ENCODE measurements at regions not wholly inside any gene's neighbourhood (a gene's known extent, or its start where the extent isn't known, plus 50 kb on each side); places are given as distances from the start of the nearest gene placed in this dataset.
A peak's percentile ranks its signal among the peaks of the same experiment; 100 is the strongest.
"Not testable (repeated sequence)": the region's sequence is repeated elsewhere in the genome, so short reads cannot be mapped to it uniquely, and the experiment has no call there.

DNA sequence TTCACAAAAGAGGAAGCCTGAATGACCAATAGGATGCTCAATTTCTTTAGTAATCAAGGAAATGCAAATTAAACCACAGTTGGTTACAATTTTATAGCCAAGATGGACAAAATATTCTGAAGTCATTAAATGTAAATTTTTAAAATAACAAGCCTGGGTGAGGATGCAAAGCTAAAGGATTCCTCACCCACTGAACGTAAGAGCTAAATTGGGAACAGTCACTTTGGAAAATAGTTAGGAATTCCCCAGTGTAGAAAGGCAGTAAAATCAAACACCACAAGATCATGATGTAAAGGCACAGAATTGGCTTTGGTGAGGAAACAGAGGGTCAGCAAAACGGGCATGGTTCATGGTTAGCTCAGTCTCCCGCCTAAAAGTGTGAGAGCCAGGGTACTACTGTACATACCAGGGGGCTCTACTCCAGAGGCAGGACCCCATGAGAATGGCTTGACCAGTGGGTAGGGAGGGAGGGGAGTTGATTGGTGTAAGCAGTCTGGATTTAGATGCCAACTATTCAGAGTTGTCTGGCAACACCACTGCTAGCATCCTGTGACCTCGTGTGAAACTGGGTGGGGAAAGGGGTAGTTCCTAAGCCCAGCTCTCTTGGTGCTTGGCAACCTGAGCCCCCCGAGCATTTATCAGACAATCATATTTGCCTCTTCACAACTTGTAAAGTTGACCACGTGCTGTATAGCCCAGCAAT lies 213.4 kb upstream of the EGLN3 start:
- intact Hi-C loops (cut with micrococcal nuclease): no loop called here
- no peaks in the 10 kb centered on the region for H3K9me3 Mint-ChIP-seq
- H3K36me3 Mint-ChIP-seq: no peaks in the 10 kb centered on the region
- no peak for ATAC-seq
- no peak overlapping the region for H3K4me3 ChIP-seq (ENCODE audit: low read length)
- peaks cover 0 to 17% (median 6%) of the 10 kb centered on the region in 7 donors for H3K4me1 Mint-ChIP-seq
- no peaks in the 10 kb centered on the region for H3K36me3 ChIP-seq (ENCODE audit: control insufficient read depth in 2 of 3, insufficient read depth in 3 of 3, low read length in 3 of 3)
- CTCF ChIA-PET: no interaction called here
- POLR2A ChIA-PET: no interaction called here
- H3K4me1 ChIP-seq (ENCODE audit: control insufficient read depth in 2 of 2, insufficient read depth in 2 of 2, low read length in 2 of 2): no peaks in the 10 kb centered on the region
- no peak overlapping the region for H3K27ac ChIP-seq (ENCODE audit: low read depth, low read length)
- H3K9me3 ChIP-seq (ENCODE audit: control insufficient read depth in 2 of 3, low read length in 3 of 3): no peaks in the 10 kb centered on the region
- H3K27me3 Mint-ChIP-seq: peaks cover 0 to 26% (median 5%) of the 10 kb centered on the region in 5 donors
- H3K4me3 Mint-ChIP-seq: no peak overlapping the region
- H3K27ac Mint-ChIP-seq: no peak overlapping the region
- DNase-seq: no peak
- H3K27me3 ChIP-seq (ENCODE audit: control insufficient read depth in 2 of 2, insufficient read depth in 2 of 2, low read length in 2 of 2): peaks cover 0 to 5% of the 10 kb centered on the region in 2 donors

DNA sequence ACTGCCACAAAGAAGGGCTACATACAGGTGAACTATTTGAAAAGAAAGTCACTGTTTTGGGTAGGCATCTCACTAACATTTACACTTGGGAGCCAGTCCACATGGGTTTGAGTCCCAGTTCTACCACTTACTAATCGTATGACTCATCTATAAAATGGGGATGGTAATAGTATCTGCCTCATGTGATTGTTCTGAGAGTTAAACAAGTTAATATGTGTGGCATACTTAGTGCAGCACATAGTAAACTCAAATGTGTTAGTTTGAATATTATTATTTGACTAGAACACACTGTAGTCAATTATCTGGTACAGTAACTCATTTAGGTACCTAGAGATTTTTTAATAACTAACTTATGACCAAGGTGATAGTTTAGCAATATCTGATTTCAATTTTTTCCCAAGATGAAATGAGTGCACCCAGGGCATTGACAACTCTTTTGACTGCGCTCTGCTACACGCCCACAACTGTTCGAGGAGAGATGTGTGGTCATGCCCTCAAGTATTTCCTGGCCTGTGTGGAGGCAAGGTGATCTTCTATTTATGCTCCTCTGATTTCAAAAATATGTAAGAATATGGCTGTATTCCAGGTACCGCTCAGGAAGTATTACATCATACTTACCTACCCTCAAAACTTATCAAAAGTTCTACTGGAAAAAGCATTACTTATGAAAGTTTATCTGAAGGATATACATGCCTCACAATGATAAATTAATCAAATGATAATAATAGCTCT lies 210.6 kb upstream of the EGLN3 start:
- H3K27me3 ChIP-seq (ENCODE audit: control insufficient read depth in 2 of 2, insufficient read depth in 2 of 2, low read length in 2 of 2): peaks cover 0 to 5% of the 10 kb centered on the region in 2 donors
- Mint-ChIP-seq H3K36me3 (no peaks in the 10 kb centered on the region), H3K27me3 (peaks cover 0 to 22% (median 5%) of the 10 kb centered on the region in 5 donors), H3K4me3 (no peak overlapping the region), H3K9me3 (peaks cover 0 to 3% (median 0%) of the 10 kb centered on the region in 11 donors), H3K27ac (peak overlapping the region in 1 of 9 donors; percentile 31), H3K4me1 (peaks cover 0 to 17% (median 6%) of the 10 kb centered on the region in 7 donors)
- ChIA-PET CTCF (no interaction called here), POLR2A (no interaction called here)
- no peak overlapping the region for H3K27ac ChIP-seq (ENCODE audit: low read depth, low read length)
- H3K9me3 ChIP-seq (ENCODE audit: control insufficient read depth in 2 of 3, low read length in 3 of 3): no peaks in the 10 kb centered on the region
- H3K36me3 ChIP-seq (ENCODE audit: control insufficient read depth in 2 of 3, insufficient read depth in 3 of 3, low read length in 3 of 3): no peaks in the 10 kb centered on the region
- DNase-seq (no peak), ATAC-seq (no peak)
- no peaks in the 10 kb centered on the region for H3K4me1 ChIP-seq (ENCODE audit: control insufficient read depth in 2 of 2, insufficient read depth in 2 of 2, low read length in 2 of 2)
- intact Hi-C loops (cut with micrococcal nuclease): no loop called here
- H3K4me3 ChIP-seq (ENCODE audit: low read length): no peak overlapping the region

DNA sequence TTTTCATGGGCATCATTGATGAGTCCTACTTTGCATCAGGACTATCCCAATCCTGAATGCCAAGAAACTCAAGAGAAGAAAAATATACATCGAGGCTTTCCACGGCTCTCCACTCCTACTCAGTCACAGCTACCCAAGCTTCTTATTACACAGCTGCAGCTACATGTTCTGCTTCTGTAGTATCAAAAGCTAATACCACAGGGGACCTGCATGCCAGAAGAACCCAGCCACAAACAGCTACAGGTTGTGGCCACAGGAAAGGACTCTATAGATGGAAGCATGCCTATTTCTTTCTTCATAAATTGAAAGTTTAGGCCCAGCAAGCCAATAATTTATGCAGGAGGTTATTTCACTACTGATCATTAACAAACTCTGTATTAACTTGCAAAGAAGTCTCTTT lies 209.7 kb upstream of the EGLN3 start:
- Mint-ChIP-seq H3K36me3 (no peaks in the 10 kb centered on the region), H3K4me1 (peaks cover 0 to 10% (median 4%) of the 10 kb centered on the region in 7 donors), H3K27ac (no peak overlapping the region), H3K4me3 (no peak overlapping the region), H3K27me3 (peaks cover 0 to 14% (median 0%) of the 10 kb centered on the region in 5 donors), H3K9me3 (peaks cover 0 to 3% (median 0%) of the 10 kb centered on the region in 11 donors)
- ChIA-PET POLR2A (no interaction called here), CTCF (no interaction called here)
- Histone ChIP-seq H3K36me3 (ENCODE audit: control insufficient read depth in 2 of 3, insufficient read depth in 3 of 3, low read length in 3 of 3) (no peaks in the 10 kb centered on the region), H3K27ac (ENCODE audit: low read depth, low read length) (no peak overlapping the region), H3K27me3 (ENCODE audit: control insufficient read depth in 2 of 2, insufficient read depth in 2 of 2, low read length in 2 of 2) (peaks cover 0 to 5% of the 10 kb centered on the region in 2 donors), H3K4me1 (ENCODE audit: control insufficient read depth in 2 of 2, insufficient read depth in 2 of 2, low read length in 2 of 2) (no peaks in the 10 kb centered on the region), H3K4me3 (ENCODE audit: low read length) (no peak overlapping the region), H3K9me3 (ENCODE audit: control insufficient read depth in 2 of 3, low read length in 3 of 3) (no peaks in the 10 kb centered on the region)
- intact Hi-C loops (cut with micrococcal nuclease): no loop called here
- DNase-seq: no peak
- ATAC-seq: no peak

DNA sequence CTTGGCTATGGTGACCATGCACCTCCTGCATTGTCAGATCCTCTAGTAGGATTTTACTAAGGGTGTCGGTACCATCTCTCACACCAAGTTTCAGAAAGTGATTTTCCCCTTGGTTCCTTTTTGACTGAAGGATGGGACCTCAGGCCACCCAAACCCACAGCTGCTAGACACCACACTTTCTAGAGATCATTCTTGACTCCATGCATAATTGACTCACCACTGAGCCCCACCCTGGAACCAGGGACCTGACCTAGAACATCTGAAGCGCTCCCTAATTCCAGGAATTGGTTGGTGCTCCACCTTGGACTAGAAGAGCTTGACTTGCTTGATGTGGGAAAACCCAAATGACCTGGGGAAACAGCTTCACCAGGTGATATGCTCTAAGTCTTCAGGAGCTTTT lies 206.8 kb upstream of the EGLN3 start:
- peaks cover 0 to 6% (median 2%) of the 10 kb centered on the region in 7 donors for H3K4me1 Mint-ChIP-seq
- Histone ChIP-seq H3K4me3 (ENCODE audit: low read length) (no peak overlapping the region), H3K4me1 (ENCODE audit: control insufficient read depth in 2 of 2, insufficient read depth in 2 of 2, low read length in 2 of 2) (no peaks in the 10 kb centered on the region), H3K36me3 (ENCODE audit: control insufficient read depth in 2 of 3, insufficient read depth in 3 of 3, low read length in 3 of 3) (no peaks in the 10 kb centered on the region), H3K9me3 (ENCODE audit: control insufficient read depth in 2 of 3, low read length in 3 of 3) (no peaks in the 10 kb centered on the region), H3K27me3 (ENCODE audit: control insufficient read depth in 2 of 2, insufficient read depth in 2 of 2, low read length in 2 of 2) (no peaks in the 10 kb centered on the region), H3K27ac (ENCODE audit: low read depth, low read length) (no peak overlapping the region)
- no peaks in the 10 kb centered on the region for H3K36me3 Mint-ChIP-seq
- intact Hi-C loops (cut with micrococcal nuclease): no loop called here
- ChIA-PET POLR2A (no interaction called here), CTCF (no interaction called here)
- H3K4me3 Mint-ChIP-seq: no peak overlapping the region
- ATAC-seq (no peak), DNase-seq (no peak)
- peaks cover 0 to 3% (median 0%) of the 10 kb centered on the region in 11 donors for H3K9me3 Mint-ChIP-seq
- peaks cover 0 to 7% (median 0%) of the 10 kb centered on the region in 5 donors for H3K27me3 Mint-ChIP-seq
- H3K27ac Mint-ChIP-seq: no peak overlapping the region

DNA sequence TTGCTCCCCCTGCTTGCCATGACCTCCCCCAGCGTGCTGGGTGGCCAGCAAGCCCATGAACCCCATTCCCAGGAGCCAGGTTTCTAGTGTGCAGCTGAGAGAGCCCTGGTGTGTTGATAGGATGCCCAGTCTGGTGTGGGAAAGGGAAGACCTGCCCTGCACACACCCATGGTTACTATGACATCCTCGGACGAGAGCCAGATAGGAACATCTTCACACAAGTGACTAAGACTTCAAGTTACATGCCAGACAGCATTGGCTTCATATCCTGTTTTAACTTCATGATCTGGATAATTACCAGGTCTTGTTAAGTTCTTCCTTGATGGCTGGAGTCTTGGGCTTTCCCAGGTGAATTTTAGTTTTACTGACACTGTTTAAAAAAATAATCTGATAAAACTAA lies 196.6 kb upstream of the EGLN3 start:
- no peak overlapping the region for H3K4me3 ChIP-seq (ENCODE audit: low read length)
- no peaks in the 10 kb centered on the region for H3K4me1 ChIP-seq (ENCODE audit: control insufficient read depth in 2 of 2, insufficient read depth in 2 of 2, low read length in 2 of 2)
- H3K27me3 ChIP-seq (ENCODE audit: control insufficient read depth in 2 of 2, insufficient read depth in 2 of 2, low read length in 2 of 2): no peaks in the 10 kb centered on the region
- Mint-ChIP-seq H3K36me3 (peaks cover 0 to 4% (median 0%) of the 10 kb centered on the region in 5 donors), H3K27ac (no peak overlapping the region), H3K27me3 (peaks cover 0 to 9% (median 4%) of the 10 kb centered on the region in 5 donors), H3K4me3 (no peak overlapping the region), H3K4me1 (no peaks in the 10 kb centered on the region), H3K9me3 (peaks cover 0 to 33% (median 13%) of the 10 kb centered on the region in 11 donors)
- DNase-seq (no peak), ATAC-seq (no peak)
- ChIA-PET POLR2A (no interaction called here), CTCF (no interaction called here)
- no peaks in the 10 kb centered on the region for H3K9me3 ChIP-seq (ENCODE audit: control insufficient read depth in 2 of 3, low read length in 3 of 3)
- intact Hi-C loops (cut with micrococcal nuclease): no loop called here
- H3K36me3 ChIP-seq (ENCODE audit: control insufficient read depth in 2 of 3, insufficient read depth in 3 of 3, low read length in 3 of 3): no peaks in the 10 kb centered on the region
- H3K27ac ChIP-seq (ENCODE audit: low read depth, low read length): no peak overlapping the region

DNA sequence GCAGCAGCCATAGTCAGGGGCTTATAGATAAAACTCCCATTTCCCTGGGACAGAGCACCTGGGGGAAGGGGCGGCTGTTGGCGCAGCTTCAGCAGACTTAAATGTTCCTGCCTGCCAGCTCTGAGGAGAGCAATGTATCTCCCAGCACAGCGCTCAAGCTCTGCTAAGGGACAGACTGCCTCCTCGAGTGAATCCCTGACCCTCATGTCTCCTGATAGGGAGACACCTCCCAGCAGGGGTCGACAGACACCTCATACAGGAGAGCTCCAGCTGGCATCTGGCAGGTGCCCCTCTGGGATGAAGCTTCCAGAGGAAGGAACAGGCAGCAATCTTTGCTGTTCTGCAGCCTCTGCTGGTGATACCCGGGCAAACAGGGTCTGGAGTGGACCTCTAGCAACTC lies 189.3 kb upstream of the EGLN3 start:
- H3K4me3 Mint-ChIP-seq; CTCF ChIA-PET; H3K27ac ChIP-seq (ENCODE audit: low read depth, low read length); H3K27me3 ChIP-seq (ENCODE audit: control insufficient read depth in 2 of 2, insufficient read depth in 2 of 2, low read length in 2 of 2); H3K4me1 ChIP-seq (ENCODE audit: control insufficient read depth in 2 of 2, insufficient read depth in 2 of 2, low read length in 2 of 2); intact Hi-C loops (cut with micrococcal nuclease); ATAC-seq; H3K27ac Mint-ChIP-seq; H3K4me1 Mint-ChIP-seq; DNase-seq; H3K36me3 ChIP-seq (ENCODE audit: control insufficient read depth in 2 of 3, insufficient read depth in 3 of 3, low read length in 3 of 3); H3K9me3 ChIP-seq (ENCODE audit: control insufficient read depth in 2 of 3, low read length in 3 of 3); H3K27me3 Mint-ChIP-seq; POLR2A ChIA-PET; H3K36me3 Mint-ChIP-seq; H3K4me3 ChIP-seq (ENCODE audit: low read length): not testable (repeated sequence)
- H3K9me3 Mint-ChIP-seq: peaks cover 6 to 42% (median 18%) of the 10 kb centered on the region in 11 donors
